PC-3 (cell line): ENCODE measurements at regions not wholly inside any gene's neighbourhood (a gene's known extent, or its start where the extent isn't known, plus 50 kb on each side); places are given as distances from the start of the nearest gene placed in this dataset.

Experiments
- ATAC-seq: fragments of 200-7000 bp; cut with Tn5 transposase; 2 replicates; pipeline ENCODE4 v1.9.1; 2020; ENCODE audit warnings: mild to moderate bottlenecking, moderate library complexity
- BruUV-seq: library from RNA; stranded (reverse); fragments of 400-500 nt; replicated peaks from 2 replicates; lab custom pipeline; 2021; lab: Mats Ljungman, UMichigan
- CTCF ChIA-PET: fragments of 300-600 bp; sonication (Branson Sonifier 250); formaldehyde crosslinking; loops from one replicate; lab custom pipeline; 2022; ENCODE audit warnings: antibody characterized with exemption; lab: Charles Lee
- POLR2A ChIA-PET: fragments of 300-600 bp; sonication (Branson Sonifier 250); formaldehyde crosslinking; loops from one replicate; lab custom pipeline; 2022; ENCODE audit warnings: antibody characterized with exemption; ENCODE audit not compliant: unreplicated experiment; lab: Charles Lee
- DNase-seq: peaks from one replicate; pipeline ENCODE4 v3.0.0-alpha.2; 2015
- H2AFZ ChIP-seq: fragments of 300-600 bp; sonication (generic); 2 replicates; pipeline ENCODE4 v1.6.0; 2016; ENCODE audit warnings: antibody characterized with exemption, low read length
- H3F3A ChIP-seq: fragments of 300-600 bp; sonication (generic); one replicate; pipeline ENCODE4 v1.6.0; 2017; ENCODE audit warnings: antibody characterized with exemption, low read length, control low read depth, mild to moderate bottlenecking; ENCODE audit not compliant: unreplicated experiment
- H3K27ac ChIP-seq: fragments of 300-600 bp; sonication (generic); 2 replicates; pipeline ENCODE4 v1.5.1; 2016; ENCODE audit warnings: mild to moderate bottlenecking, low read length
- H3K27me3 ChIP-seq: fragments of 300-600 bp; sonication (generic); 2 replicates; pipeline ENCODE4 v1.6.1; 2016; ENCODE audit warnings: low read length, mixed read lengths
- H3K36me3 ChIP-seq: fragments of 300-600 bp; sonication (generic); 2 replicates; pipeline ENCODE4 v1.6.1; 2016; ENCODE audit warnings: low read depth, mixed run types, low read length, mixed read lengths
- H3K4me1 ChIP-seq: fragments of 300-600 bp; sonication (generic); 2 replicates; pipeline ENCODE4 v1.5.1; 2016; ENCODE audit warnings: low read length; ENCODE audit not compliant: insufficient read depth
- H3K4me2 ChIP-seq: fragments of 300-600 bp; sonication (generic); 2 replicates; pipeline ENCODE4 v1.6.0; 2016; ENCODE audit warnings: low read length
- H3K4me3 ChIP-seq: fragments of 300-600 bp; sonication (generic); 2 replicates; pipeline ENCODE4 v1.5.1; 2016; ENCODE audit warnings: mild to moderate bottlenecking, low read length, mixed read lengths
- H3K79me2 ChIP-seq: fragments of 300-600 bp; sonication (generic); 2 replicates; pipeline ENCODE4 v1.6.1; 2017; ENCODE audit warnings: low read length, mixed read lengths
- H3K9ac ChIP-seq: fragments of 300-600 bp; sonication (generic); 2 replicates; pipeline ENCODE4 v1.6.0; 2016; ENCODE audit warnings: mild to moderate bottlenecking, low read length
- H3K9me2 ChIP-seq: fragments of 300-600 bp; sonication (generic); replicated peaks from 2 replicates; pipeline ENCODE4 v1.6.1; 2016; ENCODE audit warnings: mixed run types, low read length, mixed read lengths
- H3K9me3 ChIP-seq: fragments of 300-600 bp; sonication (generic); 2 replicates; pipeline ENCODE4 v1.6.1; 2016; ENCODE audit warnings: low read length, mixed read lengths
- H4K20me1 ChIP-seq: fragments of 300-600 bp; sonication (generic); 2 replicates; pipeline ENCODE4 v1.6.1; 2016; ENCODE audit warnings: low read length, mixed read lengths
- EZH2 ChIP-seq: fragments of 300-600 bp; sonication (generic); IDR thresholded peaks from one replicate; pipeline ENCODE4 v1.6.1; 2017; ENCODE audit warnings: antibody characterized with exemption, mild to moderate bottlenecking, low read length; ENCODE audit not compliant: unreplicated experiment
- EZH2phosphoT487 ChIP-seq: fragments of 300-600 bp; sonication (generic); IDR thresholded peaks from 2 replicates; pipeline ENCODE4 v1.6.1; 2018; ENCODE audit warnings: mild to moderate bottlenecking, antibody characterized with exemption, low read length, borderline replicate concordance
- intact Hi-C: fragments of 100-400 bp; cut with micrococcal nuclease; formaldehyde crosslinking; loops from 2 replicates; pipeline ENCODE4 v1.9.0; 2023
- TF ChIP-seq, protein P1 (sequence below): fragments of 300-600 bp; sonication (generic); conservative IDR thresholded peaks from 2 replicates; pipeline ENCODE4 v1.5.1; 2017; ENCODE audit warnings: antibody characterized with exemption, low read depth, mild to moderate bottlenecking, low read length

DNA sequence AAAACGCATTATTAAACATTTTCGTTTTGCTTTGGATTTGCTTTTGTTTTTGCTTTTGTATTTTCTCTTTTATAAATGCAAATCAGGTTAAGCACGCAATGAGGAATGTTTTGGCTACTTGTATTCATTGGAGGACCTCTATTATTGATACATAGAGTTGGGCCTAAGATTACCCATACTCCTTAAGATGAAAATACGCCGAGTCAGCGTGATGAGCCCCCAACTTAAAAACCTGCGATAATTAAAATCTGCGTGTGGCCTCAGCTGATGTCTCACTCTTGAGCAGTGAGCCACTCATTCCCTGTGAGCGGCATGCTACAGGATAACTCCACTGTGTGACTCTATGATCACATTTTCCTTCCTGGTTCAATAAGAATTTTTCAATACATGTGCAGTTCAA, 518.3 kb downstream of the IRX1 start:
- no peaks in the 10 kb centered on the region for H3K36me3 ChIP-seq
- DNase-seq: no peak
- H3K27ac ChIP-seq: no peak overlapping the region
- H3K4me3 ChIP-seq: no peak overlapping the region
- TF ChIP-seq EZH2phosphoT487 (no peak), EZH2 (no peak)
- TF ChIP-seq, protein P1, sequence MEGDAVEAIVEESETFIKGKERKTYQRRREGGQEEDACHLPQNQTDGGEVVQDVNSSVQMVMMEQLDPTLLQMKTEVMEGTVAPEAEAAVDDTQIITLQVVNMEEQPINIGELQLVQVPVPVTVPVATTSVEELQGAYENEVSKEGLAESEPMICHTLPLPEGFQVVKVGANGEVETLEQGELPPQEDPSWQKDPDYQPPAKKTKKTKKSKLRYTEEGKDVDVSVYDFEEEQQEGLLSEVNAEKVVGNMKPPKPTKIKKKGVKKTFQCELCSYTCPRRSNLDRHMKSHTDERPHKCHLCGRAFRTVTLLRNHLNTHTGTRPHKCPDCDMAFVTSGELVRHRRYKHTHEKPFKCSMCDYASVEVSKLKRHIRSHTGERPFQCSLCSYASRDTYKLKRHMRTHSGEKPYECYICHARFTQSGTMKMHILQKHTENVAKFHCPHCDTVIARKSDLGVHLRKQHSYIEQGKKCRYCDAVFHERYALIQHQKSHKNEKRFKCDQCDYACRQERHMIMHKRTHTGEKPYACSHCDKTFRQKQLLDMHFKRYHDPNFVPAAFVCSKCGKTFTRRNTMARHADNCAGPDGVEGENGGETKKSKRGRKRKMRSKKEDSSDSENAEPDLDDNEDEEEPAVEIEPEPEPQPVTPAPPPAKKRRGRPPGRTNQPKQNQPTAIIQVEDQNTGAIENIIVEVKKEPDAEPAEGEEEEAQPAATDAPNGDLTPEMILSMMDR: no peak
- H4K20me1 ChIP-seq: no peaks in the 10 kb centered on the region
- no peaks in the 10 kb centered on the region for H3F3A ChIP-seq
- ChIA-PET POLR2A (no interaction called here), CTCF (no interaction called here)
- H3K4me1 ChIP-seq: no peaks in the 10 kb centered on the region
- no peaks in the 10 kb centered on the region for H3K27me3 ChIP-seq
- H3K9me2 ChIP-seq: no peaks in the 10 kb centered on the region
- no peak overlapping the region for H2AFZ ChIP-seq
- no peak for ATAC-seq
- H3K9me3 ChIP-seq: peaks cover 27% of the 10 kb centered on the region
- intact Hi-C loops: no loop called here
- no peak overlapping the region for H3K4me2 ChIP-seq
- no TSS peak for BruUV-seq
- no peak overlapping the region for H3K9ac ChIP-seq
- H3K79me2 ChIP-seq: no peaks in the 10 kb centered on the region

DNA sequence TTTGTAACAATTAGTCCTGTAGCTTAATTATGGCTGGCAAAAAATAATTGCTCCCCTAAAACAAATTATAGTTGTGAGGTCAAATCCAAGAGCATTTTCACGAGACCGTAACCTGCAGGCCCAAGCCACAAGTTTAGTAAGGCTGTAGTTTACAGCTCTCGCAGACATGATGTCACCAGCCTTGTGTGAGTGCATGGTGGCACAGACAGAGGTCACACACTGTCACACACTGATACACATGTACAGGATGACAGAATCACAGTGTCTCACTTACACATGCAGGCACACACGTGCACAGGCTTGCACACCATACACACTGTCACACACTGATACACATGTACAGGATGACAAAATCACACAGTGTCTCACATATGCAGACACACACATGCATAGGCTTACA, 518.8 kb downstream of the IRX1 start:
- intact Hi-C loops: no loop called here
- H3K4me1 ChIP-seq: no peaks in the 10 kb centered on the region
- ATAC-seq: no peak
- TF ChIP-seq EZH2phosphoT487 (no peak), EZH2 (no peak)
- TF ChIP-seq, protein P1: no peak
- H3K9ac ChIP-seq: no peak overlapping the region
- no peak overlapping the region for H3K4me3 ChIP-seq
- no peak overlapping the region for H3K4me2 ChIP-seq
- H3F3A ChIP-seq: no peaks in the 10 kb centered on the region
- DNase-seq: no peak
- POLR2A ChIA-PET: no interaction called here
- H3K36me3 ChIP-seq: no peaks in the 10 kb centered on the region
- no peaks in the 10 kb centered on the region for H3K79me2 ChIP-seq
- H4K20me1 ChIP-seq: no peaks in the 10 kb centered on the region
- BruUV-seq: no TSS peak
- H3K27ac ChIP-seq: no peak overlapping the region
- H3K9me3 ChIP-seq: peaks cover 30% of the 10 kb centered on the region
- CTCF ChIA-PET: no interaction called here
- no peak overlapping the region for H2AFZ ChIP-seq
- H3K9me2 ChIP-seq: no peaks in the 10 kb centered on the region
- H3K27me3 ChIP-seq: no peaks in the 10 kb centered on the region

DNA sequence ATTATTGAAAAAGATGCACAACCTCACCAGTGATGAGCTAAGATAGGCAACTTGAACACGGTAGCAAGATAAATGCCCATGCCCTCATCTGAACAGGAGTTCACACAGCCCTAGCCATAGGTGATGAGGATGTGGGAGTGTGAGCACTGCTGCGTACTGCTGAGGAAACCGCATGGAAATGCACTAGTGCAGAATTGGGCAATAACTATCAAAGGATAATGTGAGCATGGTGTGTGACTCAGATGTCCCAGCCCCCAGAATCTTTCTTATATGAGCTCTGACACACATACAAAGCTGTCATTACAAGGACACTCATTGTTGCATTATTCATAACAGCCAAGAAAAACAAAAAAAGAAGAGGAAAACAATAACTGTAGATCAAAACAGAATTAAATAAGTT, 521.2 kb downstream of the IRX1 start:
- Histone ChIP-seq H3K79me2 (no peaks in the 10 kb centered on the region), H2AFZ (no peak overlapping the region), H3K36me3 (no peaks in the 10 kb centered on the region), H3K4me3 (no peak overlapping the region), H3F3A (no peaks in the 10 kb centered on the region), H3K27ac (no peak overlapping the region), H3K4me1 (no peaks in the 10 kb centered on the region), H3K9ac (no peak overlapping the region), H3K9me3 (peaks cover 27% of the 10 kb centered on the region; the same call in 1 of the 2 replicates), H3K9me2 (no peaks in the 10 kb centered on the region), H3K4me2 (no peak overlapping the region), H3K27me3 (no peaks in the 10 kb centered on the region), H4K20me1 (no peaks in the 10 kb centered on the region)
- ATAC-seq: no peak
- intact Hi-C loops: no loop called here
- TF ChIP-seq, protein P1: no peak
- TF ChIP-seq EZH2phosphoT487 (no peak), EZH2 (no peak)
- no TSS peak for BruUV-seq
- no peak for DNase-seq
- CTCF ChIA-PET: no interaction called here
- POLR2A ChIA-PET: no interaction called here
